ENCODE measurements at regions not wholly inside any gene's neighbourhood (a gene's known extent, or its start where the extent isn't known, plus 50 kb on each side); places are given as distances from the start of the nearest gene placed in this dataset.

GRCh38 chr6:1516742-1517520 lies 92.8 kb upstream of the FOXC1 start:
- DNase-seq: no peak

GRCh38 chr6:1518855-1519254 lies 90.9 kb upstream of the FOXC1 start:
- DNase-seq: no peak

GRCh38 chr6:1519597-1519996 lies 90.1 kb upstream of the FOXC1 start:
- DNase-seq: no peak

GRCh38 chr6:1522779-1523178 lies 86.9 kb upstream of the FOXC1 start:
- no peak for DNase-seq

- peak; percentile 92 for DNase-seq
These were observed 85.7 kb upstream of the FOXC1 start for GRCh38 chr6:1524040-1524480.

- DNase-seq: no peak
These were observed 84.2 kb upstream of the FOXC1 start for GRCh38 chr6:1525364-1526038.

- DNase-seq: no peak
These were observed 83.2 kb upstream of the FOXC1 start for GRCh38 chr6:1526398-1527072.

- peak; percentile 55 for DNase-seq
These were observed 82.7 kb upstream of the FOXC1 start for GRCh38 chr6:1527073-1527457.

GRCh38 chr6:1535295-1535694 lies 74.4 kb upstream of the FOXC1 start:
- DNase-seq: no peak

- DNase-seq: no peak
These were observed 72.9 kb upstream of the FOXC1 start for GRCh38 chr6:1536526-1537429.

- no peak for DNase-seq
These were observed 71.3 kb upstream of the FOXC1 start for GRCh38 chr6:1538369-1538768.

GRCh38 chr6:1538810-1539478 lies 70.8 kb upstream of the FOXC1 start:
- no peak for DNase-seq

- no peak for DNase-seq
These were observed 68.7 kb upstream of the FOXC1 start for GRCh38 chr6:1540864-1541521.

- no peak for DNase-seq
These were observed 67.4 kb upstream of the FOXC1 start for GRCh38 chr6:1542335-1542734.

GRCh38 chr6:1542764-1543163 lies 67.0 kb upstream of the FOXC1 start:
- DNase-seq: no peak

GRCh38 chr6:1544000-1544399 lies 65.7 kb upstream of the FOXC1 start:
- DNase-seq: no peak

GRCh38 chr6:1544603-1545002 lies 65.1 kb upstream of the FOXC1 start:
- DNase-seq: no peak

GRCh38 chr6:1545654-1546053 lies 64.1 kb upstream of the FOXC1 start:
- DNase-seq: no peak

- DNase-seq: no peak
These were observed 61.9 kb upstream of the FOXC1 start for GRCh38 chr6:1547785-1548184.

GRCh38 chr6:1551249-1551648 lies 58.5 kb upstream of the FOXC1 start:
- DNase-seq: no peak

- DNase-seq: no peak
These were observed 57.4 kb upstream of the FOXC1 start for GRCh38 chr6:1552296-1552761.

Data from activated CD8-positive, alpha-beta memory T cell treated with anti-CD3 and anti-CD28 coated beads, Interleukin-2, amount 50 U/mL, for 48 hours (primary cell).